ENCODE measurements at regions not wholly inside any gene's neighbourhood (a gene's known extent, or its start where the extent isn't known, plus 50 kb on each side); places are given as distances from the start of the nearest gene placed in this dataset.

GRCh38 chr12:131613186-131613585 is 97.7 kb upstream of the SFSWAP start (continued):
- TF ChIP-seq, protein P1, sequence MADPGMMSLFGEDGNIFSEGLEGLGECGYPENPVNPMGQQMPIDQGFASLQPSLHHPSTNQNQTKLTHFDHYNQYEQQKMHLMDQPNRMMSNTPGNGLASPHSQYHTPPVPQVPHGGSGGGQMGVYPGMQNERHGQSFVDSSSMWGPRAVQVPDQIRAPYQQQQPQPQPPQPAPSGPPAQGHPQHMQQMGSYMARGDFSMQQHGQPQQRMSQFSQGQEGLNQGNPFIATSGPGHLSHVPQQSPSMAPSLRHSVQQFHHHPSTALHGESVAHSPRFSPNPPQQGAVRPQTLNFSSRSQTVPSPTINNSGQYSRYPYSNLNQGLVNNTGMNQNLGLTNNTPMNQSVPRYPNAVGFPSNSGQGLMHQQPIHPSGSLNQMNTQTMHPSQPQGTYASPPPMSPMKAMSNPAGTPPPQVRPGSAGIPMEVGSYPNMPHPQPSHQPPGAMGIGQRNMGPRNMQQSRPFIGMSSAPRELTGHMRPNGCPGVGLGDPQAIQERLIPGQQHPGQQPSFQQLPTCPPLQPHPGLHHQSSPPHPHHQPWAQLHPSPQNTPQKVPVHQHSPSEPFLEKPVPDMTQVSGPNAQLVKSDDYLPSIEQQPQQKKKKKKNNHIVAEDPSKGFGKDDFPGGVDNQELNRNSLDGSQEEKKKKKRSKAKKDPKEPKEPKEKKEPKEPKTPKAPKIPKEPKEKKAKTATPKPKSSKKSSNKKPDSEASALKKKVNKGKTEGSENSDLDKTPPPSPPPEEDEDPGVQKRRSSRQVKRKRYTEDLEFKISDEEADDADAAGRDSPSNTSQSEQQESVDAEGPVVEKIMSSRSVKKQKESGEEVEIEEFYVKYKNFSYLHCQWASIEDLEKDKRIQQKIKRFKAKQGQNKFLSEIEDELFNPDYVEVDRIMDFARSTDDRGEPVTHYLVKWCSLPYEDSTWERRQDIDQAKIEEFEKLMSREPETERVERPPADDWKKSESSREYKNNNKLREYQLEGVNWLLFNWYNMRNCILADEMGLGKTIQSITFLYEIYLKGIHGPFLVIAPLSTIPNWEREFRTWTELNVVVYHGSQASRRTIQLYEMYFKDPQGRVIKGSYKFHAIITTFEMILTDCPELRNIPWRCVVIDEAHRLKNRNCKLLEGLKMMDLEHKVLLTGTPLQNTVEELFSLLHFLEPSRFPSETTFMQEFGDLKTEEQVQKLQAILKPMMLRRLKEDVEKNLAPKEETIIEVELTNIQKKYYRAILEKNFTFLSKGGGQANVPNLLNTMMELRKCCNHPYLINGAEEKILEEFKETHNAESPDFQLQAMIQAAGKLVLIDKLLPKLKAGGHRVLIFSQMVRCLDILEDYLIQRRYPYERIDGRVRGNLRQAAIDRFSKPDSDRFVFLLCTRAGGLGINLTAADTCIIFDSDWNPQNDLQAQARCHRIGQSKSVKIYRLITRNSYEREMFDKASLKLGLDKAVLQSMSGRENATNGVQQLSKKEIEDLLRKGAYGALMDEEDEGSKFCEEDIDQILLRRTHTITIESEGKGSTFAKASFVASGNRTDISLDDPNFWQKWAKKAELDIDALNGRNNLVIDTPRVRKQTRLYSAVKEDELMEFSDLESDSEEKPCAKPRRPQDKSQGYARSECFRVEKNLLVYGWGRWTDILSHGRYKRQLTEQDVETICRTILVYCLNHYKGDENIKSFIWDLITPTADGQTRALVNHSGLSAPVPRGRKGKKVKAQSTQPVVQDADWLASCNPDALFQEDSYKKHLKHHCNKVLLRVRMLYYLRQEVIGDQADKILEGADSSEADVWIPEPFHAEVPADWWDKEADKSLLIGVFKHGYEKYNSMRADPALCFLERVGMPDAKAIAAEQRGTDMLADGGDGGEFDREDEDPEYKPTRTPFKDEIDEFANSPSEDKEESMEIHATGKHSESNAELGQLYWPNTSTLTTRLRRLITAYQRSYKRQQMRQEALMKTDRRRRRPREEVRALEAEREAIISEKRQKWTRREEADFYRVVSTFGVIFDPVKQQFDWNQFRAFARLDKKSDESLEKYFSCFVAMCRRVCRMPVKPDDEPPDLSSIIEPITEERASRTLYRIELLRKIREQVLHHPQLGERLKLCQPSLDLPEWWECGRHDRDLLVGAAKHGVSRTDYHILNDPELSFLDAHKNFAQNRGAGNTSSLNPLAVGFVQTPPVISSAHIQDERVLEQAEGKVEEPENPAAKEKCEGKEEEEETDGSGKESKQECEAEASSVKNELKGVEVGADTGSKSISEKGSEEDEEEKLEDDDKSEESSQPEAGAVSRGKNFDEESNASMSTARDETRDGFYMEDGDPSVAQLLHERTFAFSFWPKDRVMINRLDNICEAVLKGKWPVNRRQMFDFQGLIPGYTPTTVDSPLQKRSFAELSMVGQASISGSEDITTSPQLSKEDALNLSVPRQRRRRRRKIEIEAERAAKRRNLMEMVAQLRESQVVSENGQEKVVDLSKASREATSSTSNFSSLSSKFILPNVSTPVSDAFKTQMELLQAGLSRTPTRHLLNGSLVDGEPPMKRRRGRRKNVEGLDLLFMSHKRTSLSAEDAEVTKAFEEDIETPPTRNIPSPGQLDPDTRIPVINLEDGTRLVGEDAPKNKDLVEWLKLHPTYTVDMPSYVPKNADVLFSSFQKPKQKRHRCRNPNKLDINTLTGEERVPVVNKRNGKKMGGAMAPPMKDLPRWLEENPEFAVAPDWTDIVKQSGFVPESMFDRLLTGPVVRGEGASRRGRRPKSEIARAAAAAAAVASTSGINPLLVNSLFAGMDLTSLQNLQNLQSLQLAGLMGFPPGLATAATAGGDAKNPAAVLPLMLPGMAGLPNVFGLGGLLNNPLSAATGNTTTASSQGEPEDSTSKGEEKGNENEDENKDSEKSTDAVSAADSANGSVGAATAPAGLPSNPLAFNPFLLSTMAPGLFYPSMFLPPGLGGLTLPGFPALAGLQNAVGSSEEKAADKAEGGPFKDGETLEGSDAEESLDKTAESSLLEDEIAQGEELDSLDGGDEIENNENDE (IDR thresholded peaks at IDR 0.05; ENCODE audit: insufficient replicate concordance, low read length): no peak
- no peak for TF ChIP-seq PHF8 (conservative IDR thresholded peaks at IDR 0.05; ENCODE audit: low read depth, low read length)
- no peak for TF ChIP-seq BACH1 (IDR thresholded peaks at IDR 0.05; ENCODE audit: low read length)
- TF ChIP-seq CHD1 (IDR thresholded peaks at IDR 0.05; ENCODE audit: low read depth, low read length): no peak
- no peak for TF ChIP-seq TAF7 (optimal IDR thresholded peaks at IDR 0.05; ENCODE audit: borderline replicate concordance, low read depth, low read length)

Data from H1 (cell line).